Transverse colon (tissue), 4 donors: ENCODE measurements at regions not wholly inside any gene's neighbourhood (a gene's known extent, or its start where the extent isn't known, plus 50 kb on each side); places are given as distances from the start of the nearest gene placed in this dataset.
A peak's percentile ranks its signal among the peaks of the same experiment; 100 is the strongest.

Experiments used
- DNase-seq: peaks from one replicate; pipeline ENCODE4 v3.0.0-alpha.2; 2019
- H3K27ac ChIP-seq, 4 donors: fragments of 200-600 bp; sonication (generic); 2 replicates each; pipeline ENCODE4 v1.5.1; 2016 to 2018; ENCODE audit warnings: inconsistent platforms in 4 of 4
- H3K27me3 ChIP-seq: fragments of 200-600 bp; sonication (generic); 2 replicates; pipeline ENCODE4 v1.5.1; 2017; ENCODE audit warnings: inconsistent platforms
- H3K36me3 ChIP-seq, 4 donors: fragments of 200-600 bp; sonication (generic); 2 replicates each; pipeline ENCODE4 v1.5.1; 2017 to 2019; ENCODE audit warnings: inconsistent platforms in 4 of 4
- H3K4me1 ChIP-seq, 4 donors: fragments of 200-600 bp; sonication (generic); 2 replicates each; pipeline ENCODE4 v1.5.1; 2017 to 2020; ENCODE audit warnings: inconsistent platforms in 4 of 4
- H3K4me3 ChIP-seq, 4 donors: fragments of 200-600 bp; sonication (generic); 1 replicate in 1 of 4; 2 replicates in 3 of 4; pipeline versions ENCODE4 v1.5.1 to v1.6.1; 2017 to 2019; ENCODE audit warnings: inconsistent platforms in 4 of 4
- H3K9me3 ChIP-seq, 2 donors: fragments of 200-600 bp; sonication (generic); 2 replicates each; pipeline ENCODE4 v1.5.1; 2017 to 2019; ENCODE audit warnings: inconsistent platforms in 2 of 2
- EP300 ChIP-seq: sonication (generic); formaldehyde crosslinking; IDR thresholded peaks from one replicate; pipeline ENCODE4 v1.6.1; 2017; ENCODE audit warnings: antibody characterized with exemption, low read depth
- POLR2A ChIP-seq: fragments of 450-650 bp; IDR thresholded peaks from one replicate; pipeline ENCODE4 v1.6.1; 2016; ENCODE audit warnings: antibody characterized with exemption, mild to moderate bottlenecking, moderate library complexity
- POLR2AphosphoS5 ChIP-seq, 3 donors: sonication (generic); formaldehyde crosslinking; IDR thresholded peaks; one replicate each; pipeline ENCODE4 v1.6.1; 2016; ENCODE audit warnings: antibody characterized with exemption in 3 of 3
- WGBS, 2 donors: methylation state at CpG; one replicate each; pipeline ENCODE4 v1.1.5; 2018; ENCODE audit warnings: low coverage in 1 of 2; 5-methylcytosine and 5-hydroxymethylcytosine counted together
- in situ Hi-C, 4 donors: fragments of 200-750 bp; cut with MboI; loops; one replicate each; pipeline versions ENCODE4 v1.15.0 to v1.15.1; 2017; ENCODE audit warnings: low sequenced_read_pairs in 3 of 4, low pct_ligation_motif_present in 1 of 4, low pct_unique_long_range_greater_than_20kb in 1 of 4
- intact Hi-C: fragments of 100-400 bp; cut with DNase I; formaldehyde crosslinking; loops from one replicate; pipeline ENCODE4 v1.15.1; 2023; ENCODE audit warnings: low total_unique reads
- TF ChIP-seq, protein P1 (sequence below), 5 experiments: fragments of 200-600 bp in 3 of 5; fragments of 450-650 bp in 2 of 5; sonication (generic) in 3 of 5; IDR thresholded peaks; 1 replicate in 2 of 5; 2 replicates in 3 of 5; pipeline ENCODE4 v1.5.1; 2016 to 2017; ENCODE audit warnings: antibody characterized with exemption in 5 of 5, inconsistent platforms in 3 of 5, mild to moderate bottlenecking in 2 of 5, moderate library complexity in 1 of 5

GRCh38 chr2:16105669-16106281, 165.4 kb downstream of the MYCN start:
- Histone ChIP-seq H3K9me3 (no peaks in the 10 kb centered on the region), H3K4me1 (peaks cover 0 to 19% (median 13%) of the 10 kb centered on the region in 4 donors), H3K36me3 (no peaks in the 10 kb centered on the region), H3K27me3 (no peaks in the 10 kb centered on the region), H3K27ac (no peak overlapping the region), H3K4me3 (no peak overlapping the region)
- DNase-seq = no peak
- 82 to 87% methylated on average over 9 to 15 of the region's 15 CpGs for WGBS, 2 donors
- TF ChIP-seq POLR2A = no peak
- no peak for TF ChIP-seq POLR2AphosphoS5 (IDR thresholded peaks at IDR 0.05)
- TF ChIP-seq, protein P1, sequence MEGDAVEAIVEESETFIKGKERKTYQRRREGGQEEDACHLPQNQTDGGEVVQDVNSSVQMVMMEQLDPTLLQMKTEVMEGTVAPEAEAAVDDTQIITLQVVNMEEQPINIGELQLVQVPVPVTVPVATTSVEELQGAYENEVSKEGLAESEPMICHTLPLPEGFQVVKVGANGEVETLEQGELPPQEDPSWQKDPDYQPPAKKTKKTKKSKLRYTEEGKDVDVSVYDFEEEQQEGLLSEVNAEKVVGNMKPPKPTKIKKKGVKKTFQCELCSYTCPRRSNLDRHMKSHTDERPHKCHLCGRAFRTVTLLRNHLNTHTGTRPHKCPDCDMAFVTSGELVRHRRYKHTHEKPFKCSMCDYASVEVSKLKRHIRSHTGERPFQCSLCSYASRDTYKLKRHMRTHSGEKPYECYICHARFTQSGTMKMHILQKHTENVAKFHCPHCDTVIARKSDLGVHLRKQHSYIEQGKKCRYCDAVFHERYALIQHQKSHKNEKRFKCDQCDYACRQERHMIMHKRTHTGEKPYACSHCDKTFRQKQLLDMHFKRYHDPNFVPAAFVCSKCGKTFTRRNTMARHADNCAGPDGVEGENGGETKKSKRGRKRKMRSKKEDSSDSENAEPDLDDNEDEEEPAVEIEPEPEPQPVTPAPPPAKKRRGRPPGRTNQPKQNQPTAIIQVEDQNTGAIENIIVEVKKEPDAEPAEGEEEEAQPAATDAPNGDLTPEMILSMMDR (IDR thresholded peaks at IDR 0.05) = no peak
- no peak for TF ChIP-seq EP300
- intact Hi-C loops (no loop called here), in situ Hi-C loops (no loop called here)

DNA sequence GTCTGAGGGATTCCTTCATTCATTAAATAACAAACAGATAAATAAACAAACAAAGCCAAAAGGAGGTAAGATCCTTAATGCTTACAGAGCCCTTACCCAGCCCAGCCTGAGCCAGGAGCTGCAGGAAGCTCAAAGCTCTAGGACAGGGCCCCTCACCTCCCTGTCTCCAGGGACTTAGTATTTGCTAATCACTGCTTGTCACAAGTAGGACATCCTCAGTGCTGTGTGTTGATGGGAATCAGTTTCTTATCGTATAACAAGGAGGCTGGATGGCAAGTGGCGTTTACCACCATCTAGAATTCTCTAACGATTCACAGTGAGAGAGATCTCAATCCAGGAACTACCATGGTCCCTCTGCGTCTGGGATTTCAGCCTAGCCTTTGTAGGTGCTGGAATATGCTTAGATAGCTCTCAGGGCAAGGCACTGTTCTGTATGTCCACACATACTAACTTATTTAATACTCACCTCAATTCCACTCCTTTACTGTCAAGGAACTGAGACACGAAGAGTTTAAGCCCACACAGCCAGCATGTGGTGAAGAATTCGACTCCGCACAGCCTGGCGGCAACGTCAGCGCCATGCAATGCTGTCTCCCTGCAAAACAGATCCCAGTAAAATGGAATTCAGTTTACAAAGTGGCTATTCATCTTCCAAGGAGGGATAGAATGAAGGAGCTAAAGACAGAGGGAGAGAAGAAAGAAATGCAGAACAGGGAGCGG, 164.8 kb downstream of the MYCN start:
- WGBS, 2 donors = 68 to 80% methylated on average over 3 to 11 of the region's 11 CpGs
- Histone ChIP-seq H3K4me1 (peaks cover 0 to 19% (median 13%) of the 10 kb centered on the region in 4 donors), H3K27ac (no peak overlapping the region), H3K4me3 (no peak overlapping the region), H3K36me3 (no peaks in the 10 kb centered on the region), H3K9me3 (no peaks in the 10 kb centered on the region), H3K27me3 (no peaks in the 10 kb centered on the region)
- DNase-seq = no peak
- in situ Hi-C loops = no loop called here
- intact Hi-C loops = no loop called here
- TF ChIP-seq POLR2AphosphoS5 (IDR thresholded peaks at IDR 0.05) (no peak), POLR2A (no peak)

DNA sequence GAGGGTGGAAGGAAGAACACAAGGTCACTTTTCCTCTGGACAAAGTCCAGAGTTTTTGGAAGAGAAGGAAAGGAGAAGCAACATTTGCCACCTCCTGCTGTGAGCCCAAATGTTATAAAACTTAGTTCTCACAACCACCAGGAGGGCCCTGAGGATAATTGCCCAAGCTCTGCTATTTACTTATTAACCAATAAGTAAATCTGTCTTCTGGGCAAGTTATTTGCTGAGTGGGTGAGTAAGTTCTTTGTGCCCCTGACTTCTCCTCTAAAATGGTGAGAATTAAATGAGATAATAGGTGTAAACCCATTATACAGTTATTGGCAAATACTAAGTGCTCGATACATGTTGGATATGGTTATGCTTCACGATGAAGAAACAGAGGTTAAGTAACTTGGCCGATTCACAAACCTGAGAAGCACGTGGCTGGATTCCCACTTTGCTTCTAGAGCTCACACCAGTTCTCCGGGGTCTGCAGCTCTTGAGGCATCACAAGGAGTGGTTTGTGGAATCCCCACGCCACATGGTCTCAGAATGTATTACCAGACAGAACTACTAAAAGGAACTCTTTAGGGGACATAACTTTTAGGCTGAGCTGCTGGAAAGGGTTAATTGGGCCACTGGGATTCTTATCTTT, 164.1 kb downstream of the MYCN start:
- Histone ChIP-seq H3K9me3 (no peaks in the 10 kb centered on the region), H3K27me3 (no peaks in the 10 kb centered on the region), H3K4me1 (peaks cover 0 to 19% (median 13%) of the 10 kb centered on the region in 4 donors), H3K36me3 (no peaks in the 10 kb centered on the region), H3K4me3 (no peak overlapping the region), H3K27ac (peak overlapping the region in 3 of 4 donors; percentile 62 to 75 (median 66))
- DNase-seq = no peak
- TF ChIP-seq EP300 = no peak
- in situ Hi-C loops (no loop called here), intact Hi-C loops (no loop called here)
- 72 to 84% methylated on average over 6 of the region's 6 CpGs for WGBS, 2 donors

DNA sequence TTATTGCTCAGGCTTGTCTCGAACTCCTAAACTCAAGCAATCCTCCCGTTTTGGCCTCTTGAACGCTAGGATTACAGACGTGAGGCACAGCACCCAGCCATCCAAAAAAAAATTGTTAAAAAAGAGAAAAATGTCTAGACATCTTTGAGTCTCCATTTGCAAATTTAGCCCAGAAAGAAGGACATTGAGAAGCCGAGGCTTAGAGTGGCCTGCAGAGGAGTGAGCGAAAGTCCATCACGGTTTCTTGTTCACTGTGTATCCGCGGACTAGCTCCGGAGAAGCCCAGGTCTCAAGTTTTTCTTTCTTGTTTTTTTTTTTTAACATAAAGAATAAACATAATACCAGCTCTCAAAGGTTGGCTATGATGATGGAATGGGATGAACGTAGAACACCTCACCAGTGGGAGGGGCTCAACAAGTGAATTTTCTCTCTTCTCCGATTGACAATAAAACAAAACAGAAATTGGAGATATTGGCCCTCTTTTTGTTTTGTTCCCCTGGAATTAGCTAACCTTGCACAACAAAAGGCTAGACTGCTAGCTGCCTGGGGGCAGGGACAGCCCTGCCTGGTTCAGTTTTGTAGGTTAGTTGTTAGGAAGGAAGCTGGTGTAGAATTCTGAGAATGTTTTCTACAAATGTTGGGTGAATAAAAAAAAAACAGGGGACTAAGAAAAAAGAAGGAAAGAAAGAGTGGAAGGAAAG, 163.4 kb downstream of the MYCN start:
- 67 to 87% methylated on average over 8 to 12 of the region's 12 CpGs for WGBS, 2 donors
- TF ChIP-seq POLR2A (no peak), EP300 (no peak), POLR2AphosphoS5 (IDR thresholded peaks at IDR 0.05) (no peak)
- TF ChIP-seq, protein P1 (IDR thresholded peaks at IDR 0.05) = no peak
- DNase-seq = no peak
- intact Hi-C loops = no loop called here
- Histone ChIP-seq H3K36me3 (no peaks in the 10 kb centered on the region), H3K4me1 (peaks cover 0 to 19% (median 13%) of the 10 kb centered on the region in 4 donors), H3K4me3 (no peak overlapping the region), H3K9me3 (no peaks in the 10 kb centered on the region), H3K27ac (peak overlapping the region in 3 of 4 donors; percentile 62 to 75 (median 66)), H3K27me3 (no peaks in the 10 kb centered on the region)
- in situ Hi-C loops = no loop called here
